Smooth muscle cell (in vitro differentiated cells): ENCODE measurements at regions not wholly inside any gene's neighbourhood (a gene's known extent, or its start where the extent isn't known, plus 50 kb on each side); places are given as distances from the start of the nearest gene placed in this dataset. TPM values are rescaled to one million over a fixed set of nuclear protein-coding genes. Genes with fewer than 3 reads are reported as not detected.
A peak's percentile ranks its signal among the peaks of the same experiment; 100 is the strongest.
"Not testable (repeated sequence)": the region's sequence is repeated elsewhere in the genome, so short reads cannot be mapped to it uniquely, and the experiment has no call there.

Source experiments
- DNase-seq: peaks from one replicate; lab custom pipeline; 2025; ENCODE audit not compliant: unreplicated experiment; lab: John Stamatoyannopoulos, UW
- H2AFZ ChIP-seq: fragments of 200-600 bp; sonication (generic); 2 replicates; pipeline ENCODE4 v1.6.0; 2016; ENCODE audit warnings: antibody characterized with exemption, low read depth, mild to moderate bottlenecking
- H3F3A ChIP-seq: fragments of 200-600 bp; sonication (generic); 2 replicates; pipeline ENCODE4 v1.6.0; 2017; ENCODE audit warnings: antibody characterized with exemption, low read depth
- H3K27ac ChIP-seq: fragments of 200-600 bp; sonication (generic); 2 replicates; pipeline ENCODE4 v1.5.1; 2016; ENCODE audit warnings: low read depth, mild to moderate bottlenecking
- H3K27me3 ChIP-seq: fragments of 200-600 bp; sonication (generic); 2 replicates; pipeline ENCODE4 v1.6.1; 2016; ENCODE audit warnings: low read depth, mild to moderate bottlenecking
- H3K36me3 ChIP-seq: fragments of 200-600 bp; sonication (generic); 2 replicates; pipeline ENCODE4 v1.5.1; 2016; ENCODE audit warnings: low read depth
- H3K4me1 ChIP-seq: fragments of 200-600 bp; sonication (generic); 2 replicates; pipeline ENCODE4 v1.5.1; 2016; ENCODE audit warnings: low read depth
- H3K4me2 ChIP-seq: fragments of 200-600 bp; sonication (generic); 2 replicates; pipeline ENCODE4 v1.6.0; 2016; ENCODE audit warnings: mild to moderate bottlenecking
- H3K4me3 ChIP-seq: fragments of 200-600 bp; sonication (generic); 2 replicates; pipeline ENCODE4 v1.5.1; 2016; ENCODE audit warnings: mild to moderate bottlenecking
- H3K79me2 ChIP-seq: fragments of 200-600 bp; sonication (generic); 2 replicates; pipeline ENCODE4 v1.6.0; 2016; ENCODE audit warnings: low read depth, mild to moderate bottlenecking
- H3K9ac ChIP-seq: fragments of 200-600 bp; sonication (generic); 2 replicates; pipeline ENCODE4 v1.6.0; 2016; ENCODE audit warnings: low read depth
- H3K9me3 ChIP-seq: fragments of 200-600 bp; sonication (generic); replicated peaks from 2 replicates; pipeline ENCODE4 v1.5.1; 2016; ENCODE audit warnings: low read depth
- H4K20me1 ChIP-seq: fragments of 200-600 bp; sonication (generic); 2 replicates; pipeline ENCODE4 v1.6.0; 2016; ENCODE audit warnings: low read depth
- WGBS: methylation state at CpG from one replicate; pipeline ENCODE4 v1.1.7; 2016; ENCODE audit warnings: low lambda C conversion rate; 5-methylcytosine and 5-hydroxymethylcytosine counted together
- small RNA-seq: library from RNA; depleted of rRNA; stranded (forward); fragments of <200 nt; gene quantifications from one replicate; pipeline ENCODE3, GENCODE V24; 2014

GRCh38 chr15:44899775-44900174, 56.7 kb upstream of the TERB2 start:
- 92% methylated on average over 2 of the region's 2 CpGs for WGBS
- not testable (repeated sequence) for H3K4me3 ChIP-seq, H4K20me1 ChIP-seq, H3K27ac ChIP-seq, H3K9me3 ChIP-seq, H3F3A ChIP-seq, DNase-seq, H3K9ac ChIP-seq, H3K4me1 ChIP-seq, H2AFZ ChIP-seq, H3K36me3 ChIP-seq, H3K27me3 ChIP-seq, H3K4me2 ChIP-seq, H3K79me2 ChIP-seq

- H3K4me1 ChIP-seq, H3K79me2 ChIP-seq, H3F3A ChIP-seq, DNase-seq, H3K27ac ChIP-seq, H3K4me2 ChIP-seq, H3K27me3 ChIP-seq, H2AFZ ChIP-seq, H3K9me3 ChIP-seq, H4K20me1 ChIP-seq, H3K4me3 ChIP-seq, H3K9ac ChIP-seq, H3K36me3 ChIP-seq: not testable (repeated sequence)
- 85% methylated on average over 2 of the region's 2 CpGs for WGBS
Measured at GRCh38 chr15:44900796-44901195, 55.7 kb upstream of the TERB2 start.

GRCh38 chr15:44903281-44903680, 53.2 kb upstream of the TERB2 start:
- H4K20me1 ChIP-seq, H3K9ac ChIP-seq, H3F3A ChIP-seq, H3K4me3 ChIP-seq, H3K27me3 ChIP-seq, DNase-seq, H2AFZ ChIP-seq, H3K4me1 ChIP-seq, H3K9me3 ChIP-seq, H3K36me3 ChIP-seq, H3K4me2 ChIP-seq, H3K79me2 ChIP-seq: not testable (repeated sequence)
- WGBS, result 15% methylated on average over 1 of the region's 1 CpG
- peak overlapping the region; percentile 29 for H3K27ac ChIP-seq

GRCh38 chr15:44904651-44905340, 51.7 kb upstream of the TERB2 start:
- H3K36me3 ChIP-seq, H3K4me2 ChIP-seq, H3K4me1 ChIP-seq, H3K79me2 ChIP-seq, H3K27ac ChIP-seq, H3K9me3 ChIP-seq, DNase-seq, H3K4me3 ChIP-seq, H3K9ac ChIP-seq, H3F3A ChIP-seq, H3K27me3 ChIP-seq, H4K20me1 ChIP-seq: not testable (repeated sequence)
- peak overlapping the region; percentile 69 for H2AFZ ChIP-seq
- 61% methylated on average over 6 of the region's 6 CpGs for WGBS

Small RNA genes lying in the stretch of these regions (small RNA-seq; reads per million reads assigned to genes)
- gene RF00019, result not detected
- not detected for gene RNU1-119P
